GM23338 (cell line): ENCODE measurements at regions not wholly inside any gene's neighbourhood (a gene's known extent, or its start where the extent isn't known, plus 50 kb on each side); places are given as distances from the start of the nearest gene placed in this dataset.

ENCODE experiments used
- ATAC-seq: fragments of 200-7000 bp; cut with Tn5 transposase; 3 replicates; pipeline ENCODE4 v1.9.1; 2020
- DNase-seq: peaks from one replicate; pipeline ENCODE4 v3.0.0-alpha.2; 2015; ENCODE audit warnings: low spot score
- H2AFZ ChIP-seq: fragments of 200-600 bp; sonication (generic); 2 replicates; pipeline ENCODE4 v1.8.0; 2016; ENCODE audit warnings: antibody characterized with exemption, mild to moderate bottlenecking, moderate library complexity
- H3F3A ChIP-seq: fragments of 200-600 bp; sonication (generic); replicated peaks from 2 replicates; pipeline ENCODE4 v1.8.0; 2017; ENCODE audit warnings: antibody characterized with exemption, mixed run types, low read depth
- H3K27ac ChIP-seq: fragments of 200-600 bp; sonication (generic); 2 replicates; pipeline ENCODE4 v1.6.1; 2016; ENCODE audit warnings: low read depth
- H3K27me3 ChIP-seq: fragments of 200-600 bp; sonication (generic); 2 replicates; pipeline ENCODE4 v1.8.0; 2016; ENCODE audit warnings: mild to moderate bottlenecking, mixed run types, moderate library complexity; ENCODE audit not compliant: insufficient read depth
- H3K36me3 ChIP-seq: fragments of 200-600 bp; sonication (generic); 2 replicates; pipeline ENCODE4 v1.8.0; 2016; ENCODE audit warnings: mild to moderate bottlenecking; ENCODE audit not compliant: insufficient read depth
- H3K4me1 ChIP-seq: fragments of 200-600 bp; sonication (generic); 2 replicates; pipeline ENCODE4 v1.8.0; 2016; ENCODE audit warnings: mild to moderate bottlenecking, moderate library complexity; ENCODE audit not compliant: insufficient read depth
- H3K4me2 ChIP-seq: fragments of 200-600 bp; sonication (generic); 2 replicates; pipeline ENCODE4 v1.7.1; 2017; ENCODE audit warnings: mixed run types
- H3K4me3 ChIP-seq: fragments of 200-600 bp; sonication (generic); 2 replicates; pipeline ENCODE4 v1.6.1; 2016; ENCODE audit warnings: mixed run types
- H3K79me2 ChIP-seq: fragments of 200-600 bp; sonication (generic); replicated peaks from 2 replicates; pipeline ENCODE4 v1.8.0; 2017; ENCODE audit warnings: mild to moderate bottlenecking; ENCODE audit not compliant: insufficient read depth
- H3K9me2 ChIP-seq: fragments of 200-600 bp; sonication (generic); 2 replicates; pipeline ENCODE4 v1.8.0; 2017; ENCODE audit not compliant: insufficient read depth
- H4K20me1 ChIP-seq: fragments of 200-600 bp; sonication (generic); replicated peaks from 2 replicates; pipeline ENCODE4 v1.8.0; 2017; ENCODE audit warnings: mild to moderate bottlenecking; ENCODE audit not compliant: insufficient read depth
- H3K27ac Mint-ChIP-seq: 2 replicates; pipeline ENCODE4 v1.8.0; 2020; ENCODE audit warnings: inconsistent platforms, mild to moderate bottlenecking, moderate library complexity, mixed read lengths
- H3K27me3 Mint-ChIP-seq: 3 replicates; pipeline ENCODE4 v1.8.0; 2022; ENCODE audit warnings: low read depth, mild to moderate bottlenecking, moderate library complexity, mixed read lengths, inconsistent platforms; ENCODE audit not compliant: insufficient read depth, poor library complexity
- H3K36me3 Mint-ChIP-seq: 3 replicates; pipeline ENCODE4 v1.8.0; 2021; ENCODE audit warnings: low read depth, mild to moderate bottlenecking, inconsistent platforms, moderate library complexity, mixed read lengths
- H3K4me1 Mint-ChIP-seq: 3 replicates; pipeline ENCODE4 v1.8.0; 2020; ENCODE audit warnings: mild to moderate bottlenecking, inconsistent platforms, mixed read lengths
- H3K4me3 Mint-ChIP-seq: 3 replicates; pipeline ENCODE4 v1.8.0; 2021; ENCODE audit warnings: moderate library complexity, mild to moderate bottlenecking, inconsistent platforms, mixed read lengths
- H3K9me3 Mint-ChIP-seq: 3 replicates; pipeline ENCODE4 v1.8.0; 2020; ENCODE audit warnings: moderate library complexity, mild to moderate bottlenecking, inconsistent platforms, mixed read lengths
- CREB1 ChIP-seq: fragments of 250-450 bp; sonication (Bioruptor Pico); IDR thresholded peaks from 2 replicates; pipeline ENCODE4 v1.5.0; 2020; ENCODE audit warnings: low read depth, mild to moderate bottlenecking, moderate library complexity
- EZH2phosphoT487 ChIP-seq: fragments of 200-600 bp; sonication (generic); IDR thresholded peaks from one replicate; pipeline ENCODE4 v1.8.1; 2018; ENCODE audit warnings: antibody characterized with exemption; ENCODE audit not compliant: unreplicated experiment
- JUNB ChIP-seq: IDR thresholded peaks from one replicate; pipeline ENCODE4 v1.6.1; 2016; ENCODE audit warnings: antibody characterized with exemption; ENCODE audit not compliant: unreplicated experiment
- STAT1 ChIP-seq: IDR thresholded peaks from one replicate; pipeline ENCODE4 v1.6.1; 2016; ENCODE audit warnings: antibody characterized with exemption; ENCODE audit not compliant: unreplicated experiment
- ZNF331 ChIP-seq: fragments of 250-450 bp; sonication (Bioruptor Pico); IDR thresholded peaks from 2 replicates; pipeline ENCODE4 v1.5.0; 2020; ENCODE audit warnings: low read depth, mild to moderate bottlenecking, moderate library complexity
- ZNF462 ChIP-seq: fragments of 250-450 bp; sonication (Bioruptor Pico); IDR thresholded peaks from 2 replicates; pipeline ENCODE4 v1.5.0; 2020; ENCODE audit warnings: mild to moderate bottlenecking, moderate library complexity
- TF ChIP-seq, protein P1 (sequence below): IDR thresholded peaks from 2 replicates; pipeline ENCODE4 v1.6.1; 2016; ENCODE audit warnings: antibody characterized with exemption

GRCh38 chr3:18998069-18998468 is 150.2 kb upstream of the KCNH8 start (continued):
- TF ChIP-seq ZNF462: no peak
- TF ChIP-seq JUNB: no peak
- TF ChIP-seq CREB1 (CRISPR knock-in tag): no peak

DNA sequence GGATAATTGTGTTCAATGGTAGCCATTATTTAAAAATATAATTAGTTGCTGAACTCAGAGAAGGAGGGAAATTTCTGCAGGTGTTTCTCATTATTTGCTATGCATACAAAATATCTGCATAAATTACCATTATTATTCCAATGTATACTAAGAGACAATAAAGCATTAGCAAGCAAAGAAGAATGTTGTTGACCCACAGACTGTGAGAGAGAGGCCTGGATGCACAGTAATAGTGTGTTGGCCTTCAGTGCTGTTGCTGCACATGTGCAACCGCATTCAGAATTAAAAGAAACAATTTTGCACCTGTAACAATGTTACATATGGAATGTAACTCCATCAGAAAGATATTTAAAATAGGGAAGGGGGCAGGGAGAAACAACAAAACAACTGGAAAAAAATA is 155.6 kb upstream of the KCNH8 start:
- Histone ChIP-seq H3K4me2 (peak overlapping the region; percentile 36), H3K4me3 (no peak overlapping the region), H3K79me2 (no peaks in the 10 kb centered on the region), H4K20me1 (no peaks in the 10 kb centered on the region), H2AFZ (no peak overlapping the region), H3K9me2 (no peaks in the 10 kb centered on the region), H3K4me1 (peaks cover 34% of the 10 kb centered on the region), H3F3A (no peaks in the 10 kb centered on the region), H3K27ac (peak overlapping the region; percentile 89), H3K36me3 (no peaks in the 10 kb centered on the region), H3K27me3 (no peaks in the 10 kb centered on the region)
- Mint-ChIP-seq H3K27me3 (no peaks in the 10 kb centered on the region), H3K36me3 (peaks cover 40% of the 10 kb centered on the region), H3K4me3 (peak overlapping the region; percentile 43; the same call in 1 of the 3 replicates), H3K4me1 (peaks cover 41% of the 10 kb centered on the region), H3K9me3 (peaks cover 33% of the 10 kb centered on the region), H3K27ac (peak overlapping the region; percentile 87)
- TF ChIP-seq ZNF462 (0 out of 2 replicates have a peak, but pooled peaks have one; percentile 18), JUNB (no peak), STAT1 (no peak), ZNF331 (CRISPR knock-in tag) (no peak), EZH2phosphoT487 (no peak)
- TF ChIP-seq, protein P1, sequence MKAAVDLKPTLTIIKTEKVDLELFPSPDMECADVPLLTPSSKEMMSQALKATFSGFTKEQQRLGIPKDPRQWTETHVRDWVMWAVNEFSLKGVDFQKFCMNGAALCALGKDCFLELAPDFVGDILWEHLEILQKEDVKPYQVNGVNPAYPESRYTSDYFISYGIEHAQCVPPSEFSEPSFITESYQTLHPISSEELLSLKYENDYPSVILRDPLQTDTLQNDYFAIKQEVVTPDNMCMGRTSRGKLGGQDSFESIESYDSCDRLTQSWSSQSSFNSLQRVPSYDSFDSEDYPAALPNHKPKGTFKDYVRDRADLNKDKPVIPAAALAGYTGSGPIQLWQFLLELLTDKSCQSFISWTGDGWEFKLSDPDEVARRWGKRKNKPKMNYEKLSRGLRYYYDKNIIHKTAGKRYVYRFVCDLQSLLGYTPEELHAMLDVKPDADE: no peak
- DNase-seq (peak; percentile 45), ATAC-seq (no peak)
